ENCODE measurements at regions not wholly inside any gene's neighbourhood (a gene's known extent, or its start where the extent isn't known, plus 50 kb on each side); places are given as distances from the start of the nearest gene placed in this dataset.

DNA sequence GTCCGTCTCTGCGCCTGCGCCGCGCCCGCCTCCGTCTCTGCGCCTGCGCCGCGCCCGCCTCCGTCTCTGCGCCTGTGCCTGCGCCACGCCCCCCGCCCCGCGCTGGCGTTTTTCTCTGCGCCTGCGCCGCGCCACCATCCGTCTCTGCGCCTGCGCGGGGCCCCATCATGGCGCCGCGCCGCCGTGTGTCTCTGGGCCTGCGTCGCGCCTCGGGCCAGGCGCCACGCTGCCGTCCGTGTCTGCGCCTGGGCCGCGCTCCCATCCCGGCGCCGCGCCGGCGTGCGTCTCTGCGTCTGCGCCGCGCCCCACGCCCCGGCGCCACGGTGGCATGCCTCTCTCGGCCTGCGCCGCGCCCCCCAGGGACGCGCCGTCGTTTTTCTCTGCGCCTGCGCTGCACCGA lies 51.8 kb upstream of the DUX4 start:
- TF ChIP-seq CTCF (conservative IDR thresholded peaks at IDR 0.05; ENCODE audit: low read length): no peak
- no peak for TF ChIP-seq EZH2phosphoT487 (IDR thresholded peaks at IDR 0.05; ENCODE audit: borderline replicate concordance)
